ENCODE measurements at regions not wholly inside any gene's neighbourhood (a gene's known extent, or its start where the extent isn't known, plus 50 kb on each side); places are given as distances from the start of the nearest gene placed in this dataset.
"Not testable (repeated sequence)": the region's sequence is repeated elsewhere in the genome, so short reads cannot be mapped to it uniquely, and the experiment has no call there.

DNA sequence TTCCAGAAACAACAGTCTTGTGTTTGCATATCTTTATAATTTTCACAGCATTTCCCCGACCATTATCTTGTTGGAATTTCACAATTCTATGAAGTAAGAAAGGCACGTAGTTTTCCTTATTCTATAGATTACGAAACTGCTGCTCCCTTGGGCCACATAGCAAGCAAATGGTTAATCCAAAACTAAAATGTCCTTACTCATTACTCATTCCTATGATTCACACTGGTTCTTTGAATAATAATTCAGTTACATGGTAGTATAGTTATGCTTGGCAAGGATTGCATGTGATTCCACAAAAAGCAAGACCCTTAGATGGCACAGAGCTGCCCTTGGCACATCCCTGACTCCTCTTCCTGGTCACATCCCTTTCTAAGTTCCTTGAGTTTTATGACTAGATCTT, 51.2 kb downstream of the OR13H1 start:
- no peak for DNase-seq (ENCODE audit: low read depth)

- no peak for DNase-seq (ENCODE audit: low read depth)
Observed at GRCh38 chrX:131607792-131608369, 64.0 kb downstream of the OR13H1 start.

DNA sequence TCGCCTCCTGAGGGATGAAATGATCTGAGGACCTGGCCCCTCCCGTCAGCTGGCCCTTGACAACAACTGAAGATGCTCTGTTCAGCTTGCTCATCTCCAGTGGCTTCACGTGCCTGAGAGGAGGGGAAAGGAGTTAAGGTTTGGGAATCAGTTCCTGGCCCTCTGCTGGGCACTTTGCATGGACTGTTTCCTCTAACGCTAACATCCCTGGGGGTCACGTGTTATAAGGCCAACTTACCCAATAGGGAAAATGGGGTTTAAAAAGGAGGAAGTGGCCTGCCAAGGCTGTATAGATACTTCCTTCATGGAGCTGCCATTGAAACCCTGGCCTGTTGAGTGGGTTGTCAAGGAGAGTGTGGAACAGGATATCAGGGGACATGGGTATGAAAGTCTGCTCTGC, 65.6 kb downstream of the OR13H1 start:
- no peak for DNase-seq (ENCODE audit: low read depth)

DNA sequence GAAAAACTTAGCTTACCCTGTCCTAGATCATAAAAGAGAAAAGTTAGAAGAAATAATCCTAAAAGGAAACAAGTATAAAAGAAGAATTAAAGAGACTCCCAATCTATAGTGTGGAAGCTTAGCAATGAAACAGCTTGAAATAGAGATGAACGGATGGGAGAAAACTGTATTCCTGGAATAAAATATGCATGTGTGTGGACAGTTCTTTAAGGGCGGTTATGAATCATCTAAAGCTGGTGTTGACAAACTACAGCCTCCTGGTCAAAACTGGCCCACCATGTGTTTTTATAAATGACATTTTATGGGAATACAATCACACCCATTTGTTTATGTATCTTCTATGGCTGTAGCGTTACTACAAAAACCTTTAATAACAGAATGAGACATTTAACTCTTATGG, 69.4 kb downstream of the OR13H1 start:
- no peak for DNase-seq (ENCODE audit: low read depth)

- DNase-seq (ENCODE audit: low read depth): no peak
Observed at GRCh38 chrX:131614241-131614640, 70.4 kb downstream of the OR13H1 start.

DNA sequence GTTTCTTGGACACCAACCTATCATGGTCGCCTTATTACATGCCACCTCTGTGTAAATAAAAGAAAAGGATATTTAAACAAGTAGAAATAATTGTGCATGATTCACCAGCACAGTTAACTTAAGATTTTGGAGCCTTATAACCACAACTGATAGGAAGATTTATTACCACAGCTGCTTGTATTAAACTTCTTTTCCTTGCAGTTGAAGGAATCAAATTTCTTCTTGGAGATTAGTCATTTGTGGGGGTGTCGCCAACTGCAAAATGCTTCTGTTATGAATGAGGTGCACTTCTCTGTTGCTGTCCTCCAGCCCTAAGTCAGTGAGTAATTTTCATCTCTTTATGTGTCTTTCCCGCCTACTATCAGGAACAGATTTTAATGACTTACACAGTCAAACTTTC, 73.3 kb downstream of the OR13H1 start:
- DNase-seq (ENCODE audit: low read depth): no peak

- DNase-seq (ENCODE audit: low read depth): no peak
Observed at GRCh38 chrX:131621650-131622049, 77.8 kb downstream of the OR13H1 start.

GRCh38 chrX:131626681-131627296, 82.9 kb downstream of the OR13H1 start:
- no peak for DNase-seq (ENCODE audit: low read depth)

- DNase-seq (ENCODE audit: low read depth): no peak
Observed at GRCh38 chrX:131630534-131630933, 86.7 kb downstream of the OR13H1 start.

GRCh38 chrX:131633285-131633917, 89.5 kb downstream of the OR13H1 start:
- DNase-seq (ENCODE audit: low read depth): no peak

DNA sequence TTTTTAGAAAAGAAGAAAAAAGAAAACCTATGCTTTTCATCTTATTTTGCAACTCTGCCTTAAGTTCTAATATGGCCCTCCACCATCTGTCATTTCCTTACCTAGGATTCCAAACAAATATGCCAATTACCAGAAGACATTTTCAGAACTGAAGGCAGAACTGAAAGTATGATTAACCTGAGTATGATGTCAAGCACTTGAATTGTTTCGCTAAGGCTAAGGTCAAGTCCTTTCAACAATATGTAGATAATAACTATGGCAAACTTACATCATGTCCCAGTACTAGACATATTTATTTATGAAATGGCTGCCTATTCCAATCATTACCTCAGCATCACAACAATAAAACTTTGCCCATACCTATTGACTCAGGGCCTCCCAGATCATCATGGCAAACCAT, 91.0 kb downstream of the OR13H1 start:
- DNase-seq (ENCODE audit: low read depth): no peak

- DNase-seq (ENCODE audit: low read depth): no peak
Observed at GRCh38 chrX:131646106-131646505, 102.2 kb downstream of the OR13H1 start.

DNA sequence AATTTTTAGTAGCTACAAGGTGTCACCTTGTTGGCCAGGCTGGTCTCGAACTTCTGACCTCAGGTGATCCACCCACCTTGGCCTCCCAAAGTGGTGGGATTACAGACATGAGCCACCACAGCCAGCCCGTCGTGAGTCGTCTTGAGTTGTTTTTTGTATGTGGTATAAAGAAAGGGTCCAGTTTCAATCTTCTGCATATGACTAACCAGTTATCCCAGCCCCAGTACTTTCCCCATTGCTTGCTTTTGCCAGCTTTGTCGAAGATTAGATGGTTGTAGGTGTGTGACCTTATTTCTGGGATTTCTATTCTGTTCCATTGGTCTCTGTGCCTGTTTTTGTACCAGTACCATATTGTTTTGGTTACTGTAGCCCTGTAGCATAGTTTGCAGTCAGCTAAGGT, 105.9 kb downstream of the OR13H1 start:
- DNase-seq (ENCODE audit: low read depth): no peak

GRCh38 chrX:131650637-131651410, 107.0 kb downstream of the OR13H1 start:
- DNase-seq (ENCODE audit: low read depth): no peak

DNA sequence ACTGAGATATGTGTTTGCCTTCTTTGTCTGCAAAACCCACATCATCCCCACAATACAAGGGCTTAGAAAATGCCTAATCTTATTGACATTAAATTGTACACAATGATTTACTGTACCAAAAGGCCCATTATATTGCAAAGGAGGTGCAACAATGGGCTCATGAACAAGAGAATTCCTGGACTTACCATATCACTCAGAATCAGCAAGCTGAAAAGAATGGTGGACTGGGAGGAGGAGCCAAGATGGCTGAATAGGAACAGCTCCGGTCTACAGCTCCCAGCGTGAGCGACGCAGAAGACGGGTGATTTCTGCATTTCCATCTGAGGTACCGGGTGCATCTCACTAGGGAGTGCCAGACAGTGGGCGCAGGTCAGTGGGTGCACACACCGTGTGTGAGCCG, 119.9 kb downstream of the OR13H1 start:
- not testable (repeated sequence) for DNase-seq (ENCODE audit: low read depth)

GRCh38 chrX:131671735-131672134, 127.9 kb downstream of the OR13H1 start:
- no peak for DNase-seq (ENCODE audit: low read depth)

GRCh38 chrX:131675596-131676194, 131.8 kb downstream of the OR13H1 start:
- DNase-seq (ENCODE audit: low read depth): no peak

DNA sequence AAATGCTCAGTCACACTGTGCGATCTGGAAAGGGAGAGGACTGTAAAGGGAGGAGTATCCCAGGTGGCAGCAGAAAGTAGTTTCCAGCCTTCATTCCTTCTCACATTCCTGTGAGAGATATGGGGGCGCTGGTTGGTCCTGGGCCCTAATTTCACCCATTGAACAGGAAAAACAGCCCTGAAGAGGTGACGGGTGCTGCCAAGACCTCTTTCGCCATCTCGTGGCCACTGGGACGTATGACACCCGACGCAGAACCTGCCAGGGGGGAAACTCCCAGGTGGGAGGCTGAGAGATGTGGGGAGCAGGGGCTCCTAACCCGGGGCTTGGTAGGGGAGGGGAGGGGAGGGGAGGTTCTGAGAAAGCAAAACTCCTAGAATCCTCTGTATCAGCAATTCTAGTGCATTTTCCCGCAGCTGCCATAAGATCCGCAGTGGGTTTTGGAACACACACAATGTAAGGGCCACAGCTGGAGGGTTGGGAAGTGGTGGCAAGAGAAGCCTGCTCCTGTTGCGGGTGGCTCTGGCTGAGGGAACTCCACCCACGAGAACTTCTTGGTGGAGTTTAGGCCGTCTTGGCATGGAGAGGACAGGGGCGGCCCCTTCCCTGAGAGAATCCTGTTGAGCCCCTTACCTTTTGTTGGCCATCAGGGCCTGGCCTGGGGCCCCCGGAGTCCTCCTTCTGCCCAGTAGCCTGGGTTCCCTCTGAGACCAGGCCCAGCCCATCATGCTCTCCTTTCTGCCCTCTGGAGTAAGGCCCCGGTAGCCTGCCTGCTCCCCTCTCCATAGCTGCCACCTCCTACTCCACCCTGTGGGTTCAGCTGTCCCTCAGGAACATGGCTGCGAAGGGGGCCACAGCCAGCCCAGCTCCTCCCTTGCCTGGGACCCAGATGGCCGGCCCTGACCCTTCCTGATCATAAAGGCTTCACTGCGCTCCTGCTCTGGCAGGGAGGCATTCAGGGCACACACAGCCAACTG, 134.1 kb downstream of the OR13H1 start:
- peak; percentile 18 for DNase-seq (ENCODE audit: low read depth)

DNA sequence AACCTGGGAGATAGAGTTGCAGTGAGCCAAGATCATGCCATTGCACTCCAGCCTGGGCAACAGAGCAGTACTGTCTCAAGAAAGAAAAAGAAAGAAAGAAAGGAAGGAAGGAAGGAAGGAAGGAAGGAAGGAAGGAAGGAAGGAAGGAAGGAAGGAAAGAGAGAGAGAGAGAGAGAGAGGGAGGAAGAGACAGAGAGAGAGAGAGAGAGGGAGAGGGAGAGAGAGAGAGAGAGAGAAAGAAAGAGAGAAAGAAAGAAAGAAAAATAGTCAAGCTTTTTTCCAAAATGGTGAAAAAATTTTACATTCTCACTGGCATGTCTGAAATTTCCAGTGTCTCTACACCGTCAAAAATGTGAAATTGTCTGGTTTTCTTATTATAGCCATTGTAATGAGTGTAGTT, 138.9 kb downstream of the OR13H1 start:
- not testable (repeated sequence) for DNase-seq (ENCODE audit: low read depth)

GRCh38 chrX:131693359-131693758, 149.5 kb downstream of the OR13H1 start:
- DNase-seq (ENCODE audit: low read depth): no peak

DNA sequence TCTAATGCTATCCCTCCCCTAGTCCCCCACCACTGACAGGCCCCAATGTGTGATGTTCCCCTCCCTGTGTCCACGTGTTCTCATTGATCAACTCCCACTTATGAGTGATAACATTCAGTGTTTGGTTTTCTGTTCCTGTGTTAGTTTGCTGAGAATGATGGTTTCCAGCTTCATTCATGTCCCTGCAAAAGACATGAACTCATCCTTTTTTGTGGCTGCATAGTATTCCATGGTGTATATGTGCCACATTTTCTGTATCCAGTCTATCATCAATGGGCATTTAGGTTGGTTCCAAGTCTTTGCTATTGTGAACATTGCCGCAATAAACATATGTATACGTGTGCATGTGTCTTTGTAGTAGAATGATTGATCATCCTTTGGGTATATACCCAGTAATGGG, 153.1 kb downstream of the OR13H1 start:
- not testable (repeated sequence) for DNase-seq (ENCODE audit: low read depth)
